ENCODE measurements at regions not wholly inside any gene's neighbourhood (a gene's known extent, or its start where the extent isn't known, plus 50 kb on each side); places are given as distances from the start of the nearest gene placed in this dataset.
"Not testable (repeated sequence)": the region's sequence is repeated elsewhere in the genome, so short reads cannot be mapped to it uniquely, and the experiment has no call there.

DNA sequence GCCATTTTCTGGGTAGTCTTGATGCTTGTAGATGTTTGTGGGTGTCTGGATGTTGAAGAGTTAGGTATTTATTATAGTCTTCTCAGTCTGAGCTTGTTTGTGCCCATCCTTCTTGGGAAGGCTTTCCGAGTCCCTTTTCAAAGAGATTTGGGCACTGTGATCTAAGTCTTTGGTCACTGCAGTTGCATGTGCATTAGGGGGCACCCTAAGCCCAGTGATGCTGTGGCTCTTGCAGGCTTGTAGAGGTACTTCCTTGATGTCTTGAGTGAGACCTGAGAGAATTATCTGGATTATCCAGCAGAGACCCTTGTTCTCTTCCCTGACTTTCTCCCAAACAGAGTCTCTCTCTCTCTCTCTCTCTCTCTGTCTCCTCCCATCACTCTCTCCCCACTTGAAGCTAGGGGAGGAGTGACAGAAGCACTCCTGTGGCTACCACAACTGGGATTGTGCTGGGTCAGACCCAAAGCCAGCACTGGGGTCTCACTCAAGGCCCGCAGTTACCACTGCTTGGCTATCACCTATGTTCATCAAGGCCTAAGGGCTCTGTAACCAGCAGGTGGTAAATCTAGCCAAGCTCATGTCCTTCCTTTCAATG is 68.5 kb downstream of the TMCO5A start:
- peak; percentile 73 for ATAC-seq (ENCODE audit: poor library complexity)
- peak; percentile 59 for DNase-seq
- intact Hi-C loops (cut with DNase I), result loop anchor here (5.0 kb wide), 1 partner anchor 354 kb away; no protein-coding TSS in a partner anchor

DNA sequence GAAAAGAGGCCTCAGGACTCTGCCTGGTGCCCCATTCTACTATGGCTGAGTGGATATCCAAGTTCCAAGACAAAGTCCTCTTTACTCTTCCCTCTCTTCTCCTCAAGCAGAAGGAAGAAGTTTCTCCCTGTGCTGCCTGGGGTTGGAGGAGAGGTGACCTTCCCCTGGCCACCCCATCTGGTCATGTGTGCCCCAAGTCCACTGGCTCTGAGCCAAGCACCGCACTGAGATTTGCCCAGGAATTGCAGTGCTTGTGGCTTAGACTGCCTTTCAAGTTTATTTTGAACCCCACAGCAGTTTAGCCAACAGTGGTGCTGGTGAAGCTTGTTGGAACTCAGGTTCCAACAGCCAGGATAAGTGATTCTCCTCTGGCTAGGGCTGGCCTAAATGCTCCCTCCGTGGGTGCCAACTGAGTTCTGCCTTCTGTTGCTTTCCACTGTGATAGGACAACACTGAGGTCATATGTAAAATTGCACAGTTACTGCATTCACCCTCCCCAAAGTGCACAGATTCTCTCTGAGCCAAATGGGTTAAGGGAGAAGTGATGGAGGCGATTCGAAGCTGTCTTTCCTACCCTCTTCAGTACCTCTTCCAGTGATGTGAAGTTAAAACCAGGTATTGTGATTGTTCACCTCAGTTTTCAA is 69.9 kb downstream of the TMCO5A start:
- peak; percentile 41 for DNase-seq
- no peak for ATAC-seq (ENCODE audit: poor library complexity)
- intact Hi-C loops (cut with DNase I), result loop anchor here (5.0 kb wide), 1 partner anchor 353 kb away; no protein-coding TSS in a partner anchor

DNA sequence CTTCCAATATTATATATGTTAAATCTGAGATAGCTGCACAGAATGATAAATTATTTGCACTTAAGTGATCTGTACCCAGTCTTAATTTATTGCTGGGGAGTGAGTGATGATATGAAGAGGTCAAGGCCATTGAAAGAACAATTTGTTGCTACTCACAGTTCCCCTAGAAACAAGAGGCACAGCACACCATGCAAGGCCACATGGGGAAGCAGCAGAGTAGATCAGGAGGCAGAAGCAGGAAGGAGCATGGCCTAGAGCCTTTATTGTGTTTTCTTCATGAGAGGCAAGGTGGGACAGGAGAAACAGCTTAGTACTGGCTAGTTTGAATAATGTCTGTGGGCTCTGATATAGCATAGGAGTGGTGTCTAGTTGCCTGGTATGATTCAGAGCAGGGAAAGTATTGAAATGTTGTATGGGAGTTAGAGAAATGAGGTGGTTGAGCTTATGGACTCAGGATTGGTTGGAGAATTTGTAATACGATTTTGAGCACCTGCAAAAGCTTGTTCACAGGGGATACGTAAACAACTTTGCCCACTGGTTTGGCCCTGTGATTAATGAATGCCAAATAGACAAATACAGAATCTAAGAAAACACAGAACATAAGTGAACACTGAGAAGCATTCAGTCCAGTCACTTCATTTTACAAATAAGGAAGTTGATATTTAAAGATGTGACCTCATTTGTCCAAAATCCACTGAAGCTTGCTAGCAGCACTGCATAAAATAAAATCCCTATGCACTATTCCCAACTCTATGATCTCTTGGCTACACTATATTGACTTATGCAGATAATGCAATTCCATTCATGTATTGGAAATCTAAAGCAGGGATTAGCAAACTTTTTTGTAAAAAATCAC is 71.7 kb downstream of the TMCO5A start:
- ATAC-seq (ENCODE audit: poor library complexity) (peak; percentile 84), DNase-seq (no peak)
- intact Hi-C loops (cut with DNase I), result no loop called here

DNA sequence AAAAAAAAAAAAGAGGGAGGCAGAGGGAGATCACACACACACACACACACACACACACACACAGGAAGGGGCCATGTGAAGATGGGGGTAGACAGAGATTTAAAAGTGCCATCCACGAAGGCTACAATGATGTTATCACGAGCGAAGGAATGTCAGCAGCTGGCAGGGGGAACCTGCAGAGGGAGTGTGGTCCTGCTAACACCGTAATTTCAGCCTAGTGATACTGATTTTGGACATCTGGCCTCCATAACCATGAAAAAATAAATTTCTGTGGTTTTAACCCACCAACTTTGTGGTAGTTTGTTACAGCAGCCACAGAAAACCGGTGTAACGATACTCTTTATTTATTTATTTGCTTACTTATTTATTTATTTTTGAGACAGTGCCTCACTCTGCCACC is 76.0 kb downstream of the TMCO5A start:
- intact Hi-C loops (cut with DNase I), result no loop called here
- ATAC-seq (ENCODE audit: poor library complexity), result no peak

DNA sequence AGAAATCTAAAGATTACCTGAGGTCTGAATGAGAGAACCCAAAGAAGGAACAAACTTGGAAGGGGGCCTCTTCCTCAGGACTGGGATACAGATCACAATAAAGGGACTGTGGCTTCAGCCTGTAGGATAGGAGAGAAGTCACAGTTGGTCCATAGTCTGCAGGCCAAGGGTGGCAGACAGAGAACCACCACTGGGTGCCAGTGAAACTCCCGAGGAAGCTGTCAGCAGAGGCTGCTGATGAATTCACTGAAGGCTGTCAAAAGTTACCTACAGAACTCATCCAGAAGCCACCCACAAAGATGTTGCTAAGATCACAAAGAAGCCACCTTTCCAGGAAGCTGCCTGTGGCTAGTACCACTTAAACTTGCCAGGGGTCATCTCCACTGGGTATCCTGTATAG is 78.5 kb downstream of the TMCO5A start:
- ATAC-seq (ENCODE audit: poor library complexity) (no peak), DNase-seq (no peak)
- intact Hi-C loops (cut with DNase I), result no loop called here

More for the DNA sequence above, 76.0 kb downstream of the TMCO5A start:
- no peak for DNase-seq

DNA sequence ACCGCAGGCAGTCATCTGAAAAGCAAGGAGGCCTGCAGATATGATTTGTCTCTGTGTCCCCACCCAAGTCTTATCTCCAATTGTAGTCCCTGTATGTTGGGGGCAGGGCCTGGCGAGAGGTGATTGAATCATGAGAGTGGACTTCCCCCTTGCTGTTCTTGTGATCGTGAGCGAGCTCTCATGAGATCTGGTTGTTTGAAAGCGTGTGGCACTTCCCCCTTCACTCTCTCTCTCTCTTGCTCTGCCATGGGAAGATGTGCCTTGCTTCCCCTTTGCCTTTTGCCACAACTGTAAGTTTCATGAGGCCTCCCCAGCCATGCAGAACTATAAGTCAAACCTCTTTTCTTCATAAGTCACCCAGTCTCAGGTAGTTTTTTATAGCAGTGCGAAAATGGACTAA is 83.3 kb downstream of the TMCO5A start:
- ATAC-seq (ENCODE audit: poor library complexity), result no peak
- no peak for DNase-seq
- intact Hi-C loops (cut with DNase I), result no loop called here

DNA sequence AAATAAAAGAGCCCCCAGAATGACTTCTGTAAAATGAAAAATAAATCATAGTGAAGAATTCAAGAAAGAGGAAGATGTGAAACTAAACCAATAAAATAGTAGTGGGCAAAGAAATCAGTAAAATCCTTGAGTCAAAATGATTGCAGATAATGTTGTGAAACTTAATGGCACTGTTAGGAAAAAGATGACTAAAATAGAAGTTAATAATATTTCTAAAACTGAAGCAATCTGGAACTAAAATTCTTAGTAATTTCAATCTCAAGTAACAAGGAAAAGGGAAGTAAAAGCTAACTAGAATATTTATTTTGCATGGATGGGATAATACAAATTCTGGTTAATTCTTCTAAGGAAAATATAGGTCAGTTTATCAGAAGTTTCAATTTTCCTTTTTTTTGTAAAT is 84.6 kb downstream of the TMCO5A start:
- ATAC-seq (ENCODE audit: poor library complexity), result no peak
- DNase-seq, result no peak
- intact Hi-C loops (cut with DNase I), result no loop called here

DNA sequence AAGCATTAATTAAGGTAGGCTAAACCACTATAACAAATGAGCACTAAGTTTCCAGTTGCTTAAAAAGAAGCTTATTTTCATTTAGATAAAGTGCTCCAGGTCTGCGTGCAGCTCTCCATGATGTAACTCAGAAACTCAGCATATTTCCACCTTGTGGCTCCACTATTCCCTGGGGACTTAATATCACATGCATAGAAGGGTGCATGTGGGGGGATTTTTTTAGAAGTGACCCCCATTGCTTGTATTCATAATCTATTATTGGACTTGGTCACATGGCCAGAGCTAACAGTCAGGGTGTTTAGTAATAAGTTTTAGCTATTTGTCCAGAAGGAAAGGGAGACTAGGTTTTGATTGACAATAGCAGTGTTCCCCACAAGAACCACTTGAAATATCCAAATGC is 86.8 kb downstream of the TMCO5A start:
- DNase-seq (no peak), ATAC-seq (ENCODE audit: poor library complexity) (no peak)
- intact Hi-C loops (cut with DNase I), result no loop called here

DNA sequence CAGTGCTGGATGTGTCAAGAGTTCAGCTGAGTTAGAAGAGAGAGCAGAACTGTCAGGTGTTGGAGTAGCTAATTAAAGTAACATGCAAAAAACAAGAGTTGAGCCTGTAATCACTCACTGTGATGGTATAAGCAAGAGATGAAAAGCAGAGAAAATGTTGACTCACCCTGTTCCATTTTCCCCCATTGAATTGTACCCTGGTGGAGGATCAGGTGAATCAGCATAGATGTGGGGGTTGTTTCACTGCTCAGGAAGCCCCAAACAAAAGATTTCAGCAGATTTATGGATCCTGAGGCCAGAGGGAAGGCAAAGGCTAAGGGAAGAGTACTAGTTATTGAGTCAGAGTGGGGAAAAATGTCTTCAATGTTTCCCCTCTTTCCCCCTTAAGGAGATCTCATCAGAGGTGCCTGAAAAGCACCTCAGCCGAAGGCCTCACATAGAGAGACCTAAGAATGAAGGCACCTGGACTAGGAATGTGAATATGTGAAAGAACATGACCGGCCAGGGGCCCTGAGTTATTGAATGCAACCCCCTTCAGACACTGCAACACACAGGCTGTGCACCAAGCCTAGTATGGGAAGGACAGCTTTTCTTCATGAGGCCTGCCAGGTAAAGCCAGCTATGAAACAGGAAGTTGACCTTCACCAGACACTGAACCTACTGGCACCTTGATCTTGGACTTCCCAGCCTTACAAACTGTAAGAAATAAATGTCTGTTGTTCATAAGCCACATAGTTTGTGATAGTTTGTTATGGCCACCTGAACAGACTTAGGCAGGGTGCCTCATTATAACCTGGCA is 90.1 kb downstream of the TMCO5A start:
- intact Hi-C loops (cut with DNase I), result no loop called here
- ATAC-seq (ENCODE audit: poor library complexity) (no peak), DNase-seq (no peak)

DNA sequence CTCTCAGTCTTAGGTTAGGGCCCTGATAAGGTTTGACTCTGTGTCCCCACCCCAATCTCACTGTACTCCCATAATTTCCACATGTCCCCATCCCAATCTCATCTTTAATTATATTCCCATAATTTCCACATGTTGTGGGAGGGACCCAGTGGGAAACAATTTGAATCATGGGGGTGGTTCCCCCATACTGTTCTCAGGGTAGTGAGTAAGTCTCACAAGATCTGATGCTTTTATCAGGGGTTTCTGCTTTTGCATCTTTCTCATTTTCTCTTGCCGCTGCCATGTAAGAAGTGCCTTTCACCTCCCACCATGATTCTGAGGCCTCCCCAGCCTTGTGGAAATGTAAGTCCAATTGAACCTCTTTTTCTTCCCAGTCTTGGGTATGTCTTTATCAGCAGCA is 91.2 kb downstream of the TMCO5A start:
- ATAC-seq (ENCODE audit: poor library complexity); DNase-seq; intact Hi-C loops (cut with DNase I): not testable (repeated sequence)

DNA sequence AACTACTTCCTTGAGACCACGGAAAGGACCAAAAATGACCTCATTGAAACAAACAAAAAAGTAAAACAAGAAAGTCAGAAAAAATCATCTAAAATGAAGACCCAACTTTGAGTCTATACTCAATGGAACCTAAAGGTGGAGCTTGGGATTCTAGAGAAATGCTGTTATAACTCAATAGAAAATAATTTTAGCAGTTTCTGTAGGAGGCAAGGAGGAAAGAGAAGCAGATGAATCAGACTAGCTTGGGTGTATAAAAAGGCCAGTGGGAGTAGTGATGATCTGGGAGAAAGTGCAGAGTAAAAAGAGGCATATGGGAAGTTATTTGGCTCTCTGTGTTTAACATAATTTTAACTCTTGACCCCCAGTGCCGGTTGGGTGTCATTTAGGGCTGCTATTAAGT is 94.4 kb downstream of the TMCO5A start:
- no peak for ATAC-seq (ENCODE audit: poor library complexity)
- intact Hi-C loops (cut with DNase I), result no loop called here
- no peak for DNase-seq

DNA sequence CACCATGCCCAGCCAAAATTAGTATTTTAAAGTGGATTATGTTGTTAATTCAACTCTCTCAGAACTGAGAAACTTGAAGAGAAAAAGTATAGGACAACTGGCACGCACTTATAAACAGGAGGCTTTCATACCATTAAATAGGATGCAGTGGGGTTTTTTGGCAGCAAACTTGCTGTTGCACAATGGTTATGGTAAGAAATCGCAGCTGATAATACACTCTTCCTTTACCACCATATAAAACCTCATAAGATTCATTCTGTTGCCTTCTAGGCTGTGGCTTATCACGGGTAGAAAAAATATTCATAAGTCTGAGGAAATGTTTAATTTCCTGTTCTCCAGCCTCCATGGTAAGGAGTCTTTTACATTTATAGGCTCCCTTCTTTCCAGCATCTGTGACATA is 95.3 kb downstream of the TMCO5A start:
- intact Hi-C loops (cut with DNase I), result no loop called here
- no peak for DNase-seq
- ATAC-seq (ENCODE audit: poor library complexity), result no peak

DNA sequence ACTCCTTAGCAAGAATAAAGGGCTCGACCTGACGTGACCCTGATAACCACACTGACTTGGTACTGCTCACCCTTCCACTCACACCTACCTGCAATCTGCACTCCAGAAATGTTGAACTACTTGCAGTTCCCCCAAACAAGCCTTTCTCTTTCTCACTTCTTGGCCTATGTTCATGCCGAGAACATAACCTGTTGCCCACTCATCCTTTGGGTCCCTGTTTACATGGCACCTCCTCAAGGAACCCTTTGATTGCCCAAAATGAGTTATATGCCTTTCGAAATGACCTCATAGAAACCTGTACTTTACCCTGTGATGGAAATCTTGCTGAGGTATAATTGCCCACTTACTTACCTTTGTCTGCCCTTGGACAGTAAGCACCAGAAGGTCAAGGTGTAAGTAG is 96.2 kb downstream of the TMCO5A start:
- DNase-seq (no peak), ATAC-seq (ENCODE audit: poor library complexity) (no peak)
- intact Hi-C loops (cut with DNase I), result no loop called here

DNA sequence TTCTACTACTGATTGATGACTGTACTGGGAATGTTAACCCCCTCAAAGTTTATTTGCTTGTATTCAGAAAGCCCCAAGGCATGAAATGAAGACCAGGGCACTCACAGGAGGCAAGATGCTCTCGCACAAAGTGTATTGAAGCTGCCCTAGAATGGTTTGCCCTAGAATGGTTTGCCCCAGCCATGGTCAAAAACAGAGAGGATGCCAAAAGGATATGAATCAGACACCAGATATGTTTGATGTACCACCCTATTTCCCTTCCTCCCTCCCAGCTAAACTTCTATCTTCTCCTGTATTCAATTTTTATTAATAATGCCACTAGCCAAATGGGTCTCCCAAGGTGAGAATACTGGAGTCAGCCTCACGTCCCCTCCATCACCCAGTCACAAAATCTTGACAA is 101.3 kb downstream of the TMCO5A start:
- DNase-seq (no peak), ATAC-seq (ENCODE audit: poor library complexity) (no peak)
- intact Hi-C loops (cut with DNase I), result no loop called here

DNA sequence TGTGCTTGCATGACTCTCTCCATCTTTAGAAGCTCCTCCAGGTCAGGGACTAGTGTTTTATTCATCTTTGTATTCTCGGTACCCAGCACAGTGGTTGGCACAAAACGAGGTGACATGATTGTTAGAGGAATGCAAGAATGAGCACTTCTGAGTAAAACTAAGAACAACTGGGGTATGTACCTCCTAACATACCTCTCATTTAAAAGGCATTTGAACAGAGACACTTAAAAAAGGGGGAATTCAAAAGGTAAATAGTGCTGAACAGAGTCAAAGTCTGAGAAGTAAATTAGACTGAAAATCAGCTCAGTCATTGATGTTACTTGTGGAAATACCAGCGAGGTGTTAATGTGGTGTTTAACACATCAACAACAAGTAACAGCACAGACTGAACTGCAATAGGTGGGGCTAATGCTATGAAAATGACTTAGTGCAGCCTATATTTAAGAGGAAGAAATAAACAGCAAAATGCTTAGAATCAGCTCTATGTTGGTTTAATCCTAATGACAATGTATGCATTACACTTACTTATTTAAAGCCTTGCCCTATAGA is 102.4 kb downstream of the TMCO5A start:
- DNase-seq, result no peak
- ATAC-seq (ENCODE audit: poor library complexity), result no peak

DNA sequence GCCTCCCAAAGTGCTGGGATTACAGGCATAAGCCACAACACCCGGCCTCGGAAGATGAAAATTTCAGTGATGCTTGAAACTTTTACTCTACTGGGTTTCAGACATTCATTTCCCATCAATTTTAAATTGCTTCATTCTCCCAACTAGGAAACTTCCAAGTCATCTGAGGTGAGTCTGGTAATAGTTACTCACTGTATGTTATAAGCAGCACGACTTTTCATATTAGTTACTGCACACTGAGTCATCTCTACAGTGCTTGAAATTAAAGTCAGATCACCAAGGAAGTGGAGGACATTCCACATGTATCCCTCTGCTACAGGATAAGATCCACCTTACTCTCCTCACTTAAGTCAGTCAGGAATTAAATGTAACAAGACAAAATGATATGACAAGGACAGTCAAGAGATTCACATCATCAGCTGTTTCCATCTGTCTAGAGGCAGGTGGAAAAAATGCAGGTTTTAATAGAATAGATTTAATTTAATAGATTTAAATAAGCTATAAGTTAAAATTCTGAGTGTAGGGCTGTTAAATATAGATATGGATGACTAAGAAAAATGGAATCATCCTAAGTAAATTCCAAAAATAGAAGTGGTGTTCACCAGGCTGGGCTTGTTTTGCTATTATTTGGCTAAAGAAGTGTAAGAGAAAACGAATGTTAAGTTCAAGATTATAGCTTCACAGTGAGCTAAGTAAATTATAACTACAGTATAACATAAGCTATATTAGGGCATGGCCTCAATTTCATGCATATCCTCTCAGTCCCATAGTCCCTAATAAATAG is 104.4 kb downstream of the TMCO5A start:
- DNase-seq, result no peak
- ATAC-seq (ENCODE audit: poor library complexity), result no peak
- intact Hi-C loops (cut with DNase I), result no loop called here

More for the DNA sequence above, 102.4 kb downstream of the TMCO5A start:
- intact Hi-C loops (cut with DNase I), result no loop called here

DNA sequence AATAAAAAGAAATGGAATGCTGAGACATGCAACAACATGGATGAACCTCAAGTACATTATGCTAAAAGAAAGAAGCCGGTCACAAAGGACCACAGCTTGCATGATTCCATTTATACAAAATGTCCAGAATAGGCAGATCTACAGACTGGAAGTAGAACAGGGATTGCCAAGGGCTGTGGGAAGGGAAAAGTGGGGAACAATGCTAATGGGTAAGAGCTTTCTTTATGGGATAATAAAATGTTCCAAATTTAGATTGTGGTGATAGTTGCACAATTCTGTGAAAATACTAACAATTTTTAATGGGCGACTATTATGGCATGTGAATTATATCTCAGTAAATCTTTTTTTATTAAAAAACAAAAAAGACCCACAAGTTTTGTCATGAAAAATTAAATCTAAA is 106.2 kb downstream of the TMCO5A start:
- intact Hi-C loops (cut with DNase I), result no loop called here
- ATAC-seq (ENCODE audit: poor library complexity) (no peak), DNase-seq (no peak)

DNA sequence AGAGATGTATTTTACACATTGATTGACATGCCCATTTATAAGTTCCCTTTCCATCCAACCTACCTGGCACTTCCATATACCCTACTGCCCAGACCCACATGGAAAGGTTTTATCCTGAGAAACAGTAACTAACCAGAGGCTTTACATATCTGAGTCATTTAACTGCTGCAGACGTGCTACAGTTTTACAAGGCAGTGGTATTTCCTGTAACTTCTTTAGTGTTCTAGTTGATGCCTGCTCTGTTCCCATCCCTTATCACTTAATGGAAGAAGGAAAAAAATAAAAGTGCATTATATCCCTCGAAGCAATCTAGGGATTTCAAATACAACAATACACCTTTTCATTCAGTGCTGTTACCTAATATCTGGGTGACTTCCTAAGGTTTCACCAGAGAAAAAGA is 107.1 kb downstream of the TMCO5A start:
- ATAC-seq (ENCODE audit: poor library complexity) (no peak), DNase-seq (no peak)
- intact Hi-C loops (cut with DNase I), result no loop called here

Measured in Right ventricle myocardium superior (tissue), 1 donor.